ENCODE measurements at regions not wholly inside any gene's neighbourhood (a gene's known extent, or its start where the extent isn't known, plus 50 kb on each side); places are given as distances from the start of the nearest gene placed in this dataset.

DNA sequence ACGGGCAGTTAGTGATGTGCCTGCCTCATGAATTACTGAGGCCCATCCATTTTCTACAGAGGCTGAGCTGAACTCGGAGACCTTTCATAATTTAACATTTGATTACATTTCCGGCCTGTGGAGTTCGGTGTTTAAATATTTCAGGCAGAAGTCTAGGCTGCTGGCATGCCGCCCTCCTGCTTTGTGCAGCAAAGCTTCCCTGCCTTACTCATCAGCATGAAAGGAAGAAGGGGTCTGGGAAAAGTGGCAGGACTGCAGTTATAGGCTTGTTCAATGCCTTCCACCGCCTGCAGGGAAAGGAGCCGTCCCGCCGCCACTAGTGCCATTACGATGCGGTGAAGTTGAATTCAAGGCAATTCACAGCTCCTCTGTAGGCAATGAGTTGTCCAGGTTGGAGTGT is 527.9 kb downstream of the NPHP4 start:
- H3K4me3 ChIP-seq (ENCODE audit: low read depth, low read length) = no peak overlapping the region
- no peak for TF ChIP-seq CTCF (IDR thresholded peaks at IDR 0.05; ENCODE audit: insufficient read depth, low read depth, low read length, missing control alignments)
- no peak for DNase-seq (ENCODE audit: low read depth)

DNA sequence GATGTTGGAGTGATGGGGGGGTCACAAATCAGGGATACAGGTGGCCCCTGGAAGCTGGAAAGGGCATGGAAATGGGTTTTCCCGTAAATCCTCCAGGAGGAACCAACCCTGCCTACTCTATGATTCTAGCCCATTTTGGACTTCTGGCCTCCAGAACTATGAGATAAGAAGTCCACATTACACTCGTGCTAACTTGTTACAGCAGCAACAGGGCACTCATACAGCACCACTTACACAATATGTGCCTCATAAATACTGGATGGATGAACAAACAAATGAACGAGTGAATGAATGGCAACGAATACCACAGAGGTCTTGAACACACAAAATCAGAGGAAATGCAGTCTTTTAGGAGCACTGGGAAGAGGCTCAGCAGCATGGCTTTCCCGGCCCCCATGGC is 531.3 kb downstream of the NPHP4 start:
- DNase-seq (ENCODE audit: low read depth) = no peak
- no peak overlapping the region for H3K4me3 ChIP-seq (ENCODE audit: low read depth, low read length)
- TF ChIP-seq CTCF (IDR thresholded peaks at IDR 0.05; ENCODE audit: insufficient read depth, low read depth, low read length, missing control alignments) = no peak

GRCh38 chr1:5459839-5460610 is 532.2 kb downstream of the NPHP4 start:
- no peak for DNase-seq (ENCODE audit: low read depth)
- no peak for TF ChIP-seq CTCF (IDR thresholded peaks at IDR 0.05; ENCODE audit: insufficient read depth, low read depth, low read length, missing control alignments)
- no peak overlapping the region for H3K4me3 ChIP-seq (ENCODE audit: low read depth, low read length)

GRCh38 chr1:5458248-5458647 is 534.0 kb downstream of the NPHP4 start:
- H3K4me3 ChIP-seq (ENCODE audit: low read depth, low read length) = no peak overlapping the region
- TF ChIP-seq CTCF (IDR thresholded peaks at IDR 0.05; ENCODE audit: insufficient read depth, low read depth, low read length, missing control alignments) = no peak
- no peak for DNase-seq (ENCODE audit: low read depth)

GRCh38 chr1:5456090-5456811 is 536.0 kb downstream of the NPHP4 start:
- no peak for DNase-seq (ENCODE audit: low read depth)
- H3K4me3 ChIP-seq (ENCODE audit: low read depth, low read length) = no peak overlapping the region
- no peak for TF ChIP-seq CTCF (IDR thresholded peaks at IDR 0.05; ENCODE audit: insufficient read depth, low read depth, low read length, missing control alignments)

DNA sequence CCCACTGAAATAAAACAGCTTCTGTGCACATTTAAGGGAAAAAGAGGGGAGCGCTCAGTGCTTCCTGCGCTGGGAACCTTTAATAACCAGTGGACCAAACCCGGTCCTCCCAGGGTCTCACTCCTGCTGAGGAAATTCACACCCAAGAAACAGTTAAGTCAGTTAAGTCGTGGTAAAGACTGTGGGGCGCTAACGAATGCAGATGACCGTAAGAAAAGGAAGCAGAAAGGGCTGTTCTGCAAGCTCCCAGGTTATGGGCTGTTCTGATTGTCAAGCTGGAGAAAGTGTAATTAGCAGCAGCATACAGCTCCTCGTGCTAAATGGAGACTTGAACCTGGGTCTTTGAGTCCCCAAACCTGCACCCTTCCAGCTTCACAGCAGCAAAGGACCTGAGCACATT is 536.6 kb downstream of the NPHP4 start:
- H3K4me3 ChIP-seq (ENCODE audit: low read depth, low read length) = no peak overlapping the region
- DNase-seq (ENCODE audit: low read depth) = no peak
- no peak for TF ChIP-seq CTCF (IDR thresholded peaks at IDR 0.05; ENCODE audit: insufficient read depth, low read depth, low read length, missing control alignments)

All from GM12865 (cell line).